HG02610 (cell line): ENCODE measurements at regions not wholly inside any gene's neighbourhood (a gene's known extent, or its start where the extent isn't known, plus 50 kb on each side); places are given as distances from the start of the nearest gene placed in this dataset.

Experiments
- ATAC-seq: cut with Tn5 transposase; IDR thresholded peaks from one replicate; pipeline ENCODE4 v1.9.1; 2021; ENCODE audit warnings: mild to moderate bottlenecking, moderate library complexity; ENCODE audit not compliant: unreplicated experiment

DNA sequence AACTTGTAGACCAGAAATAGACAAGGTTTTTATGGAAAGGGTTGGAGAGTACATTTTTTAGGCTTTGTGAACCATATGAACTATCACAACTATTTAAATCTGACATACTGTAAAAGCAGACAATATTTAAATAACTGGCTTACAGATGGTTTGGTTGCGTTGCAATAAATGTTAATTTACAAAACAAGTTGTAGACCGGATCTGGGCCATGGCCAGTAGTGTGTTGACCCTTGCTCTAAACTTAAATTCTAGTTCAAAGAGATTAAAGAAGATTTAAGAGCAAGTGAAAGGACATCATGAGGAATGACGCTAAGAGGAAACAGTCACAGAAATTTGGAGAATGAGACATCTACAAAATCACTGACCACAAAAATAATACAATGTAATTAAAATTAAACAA, 652.7 kb downstream of the DCDC2C start:
- no peak for ATAC-seq

DNA sequence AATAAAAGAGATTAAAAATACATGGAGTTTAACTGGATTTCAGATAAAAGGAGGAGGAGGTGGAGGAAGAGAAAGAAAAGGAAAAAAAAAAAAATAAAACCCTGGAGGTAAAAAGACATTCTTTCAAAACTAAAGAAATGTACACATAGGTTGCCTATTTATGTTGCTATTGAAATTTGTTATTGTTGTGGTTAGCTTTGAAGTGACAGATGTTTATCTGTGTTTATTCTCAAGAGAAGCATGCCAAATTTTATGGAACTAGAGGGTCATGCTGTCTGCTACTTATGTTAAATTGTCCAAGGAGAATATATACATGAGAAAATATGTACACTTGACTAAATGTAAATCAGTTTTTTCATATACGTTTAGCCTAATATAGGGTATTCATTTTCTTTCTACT, 653.2 kb downstream of the DCDC2C start:
- ATAC-seq = no peak

DNA sequence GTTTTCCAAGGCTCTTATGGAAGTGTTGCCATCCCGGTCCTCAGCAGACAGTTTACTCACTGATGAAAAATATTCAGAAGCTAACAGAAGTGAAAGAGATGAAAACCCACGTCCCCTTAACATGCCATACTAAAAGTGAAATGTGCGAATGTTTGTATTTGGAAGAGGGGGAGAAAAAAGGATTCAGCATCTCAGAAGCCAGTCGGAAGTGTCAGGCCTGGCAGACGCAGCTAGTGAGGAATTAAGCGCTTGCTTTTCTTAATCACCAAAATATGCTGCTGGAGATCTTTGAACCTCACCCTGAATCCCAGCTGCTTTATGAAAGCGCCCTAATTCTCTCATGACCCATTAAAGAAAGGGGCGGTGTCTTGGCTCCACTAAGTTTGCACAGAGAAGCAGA, 653.7 kb downstream of the DCDC2C start:
- no peak for ATAC-seq

DNA sequence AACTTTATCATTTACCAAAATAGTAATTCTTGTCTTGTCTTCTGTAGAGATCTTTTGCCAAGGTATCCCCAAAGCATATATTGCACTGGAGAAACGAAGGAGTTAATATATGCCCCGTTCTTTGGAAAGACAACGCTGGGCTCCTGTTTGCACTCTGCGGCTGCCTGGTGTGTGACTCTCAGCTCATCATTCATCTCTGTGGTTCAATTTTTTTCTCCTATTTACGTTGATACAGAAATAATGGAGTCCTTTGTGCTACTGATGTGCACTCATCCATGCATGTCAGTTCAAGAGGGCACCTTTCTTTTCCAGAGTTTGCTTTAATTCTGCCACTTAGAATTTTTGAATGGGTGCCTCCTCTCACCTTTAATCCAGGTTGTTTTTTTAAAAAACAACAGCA, 655.5 kb downstream of the DCDC2C start:
- no peak for ATAC-seq

DNA sequence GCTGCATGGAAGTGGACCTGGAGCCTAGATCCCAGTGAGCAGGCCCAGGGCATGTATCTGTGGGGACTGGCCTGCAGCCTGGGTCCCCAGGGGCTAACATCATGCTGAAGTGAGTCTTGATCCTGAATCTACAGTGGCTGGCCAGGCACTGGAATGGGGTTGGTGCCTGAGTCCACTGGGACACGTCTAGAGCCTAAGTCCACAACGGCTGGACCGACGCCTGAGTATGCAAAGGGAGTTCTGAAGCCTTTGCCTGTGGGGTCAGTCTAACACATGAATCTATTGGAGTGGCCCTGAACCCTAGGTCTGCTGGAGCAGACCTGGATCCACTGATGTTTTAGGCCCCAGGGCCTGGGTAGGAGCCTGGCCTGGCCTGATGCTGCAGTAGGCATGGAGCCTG, 665.5 kb downstream of the DCDC2C start:
- ATAC-seq = no peak

DNA sequence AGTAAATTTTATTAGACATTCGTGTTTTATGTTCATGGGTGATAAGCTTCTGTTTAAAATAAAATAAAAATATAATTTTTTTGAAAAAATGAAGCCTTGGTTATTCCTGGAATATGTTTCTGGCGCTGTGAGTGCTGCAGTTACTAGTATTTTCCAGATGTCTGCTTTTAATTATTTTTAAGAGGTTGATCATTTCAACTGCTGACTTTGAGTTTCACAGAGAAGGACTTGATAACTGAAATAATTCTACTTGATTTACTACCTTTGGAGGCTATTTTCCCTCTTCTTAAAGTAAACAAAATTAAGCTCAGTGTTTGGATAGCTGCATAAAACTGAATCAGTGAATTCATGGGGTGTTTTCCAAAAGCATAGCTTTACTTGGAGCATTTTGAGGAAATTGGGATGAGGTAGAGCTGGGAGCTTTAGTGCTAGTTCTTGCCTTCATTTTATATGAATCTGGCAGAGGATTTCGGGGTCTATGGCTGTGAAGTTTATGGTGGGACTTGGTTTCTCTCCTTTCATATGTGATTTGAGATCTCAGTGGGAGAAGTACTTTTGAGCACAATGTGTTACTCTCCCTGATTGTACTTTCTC, 666.5 kb downstream of the DCDC2C start:
- no peak for ATAC-seq

DNA sequence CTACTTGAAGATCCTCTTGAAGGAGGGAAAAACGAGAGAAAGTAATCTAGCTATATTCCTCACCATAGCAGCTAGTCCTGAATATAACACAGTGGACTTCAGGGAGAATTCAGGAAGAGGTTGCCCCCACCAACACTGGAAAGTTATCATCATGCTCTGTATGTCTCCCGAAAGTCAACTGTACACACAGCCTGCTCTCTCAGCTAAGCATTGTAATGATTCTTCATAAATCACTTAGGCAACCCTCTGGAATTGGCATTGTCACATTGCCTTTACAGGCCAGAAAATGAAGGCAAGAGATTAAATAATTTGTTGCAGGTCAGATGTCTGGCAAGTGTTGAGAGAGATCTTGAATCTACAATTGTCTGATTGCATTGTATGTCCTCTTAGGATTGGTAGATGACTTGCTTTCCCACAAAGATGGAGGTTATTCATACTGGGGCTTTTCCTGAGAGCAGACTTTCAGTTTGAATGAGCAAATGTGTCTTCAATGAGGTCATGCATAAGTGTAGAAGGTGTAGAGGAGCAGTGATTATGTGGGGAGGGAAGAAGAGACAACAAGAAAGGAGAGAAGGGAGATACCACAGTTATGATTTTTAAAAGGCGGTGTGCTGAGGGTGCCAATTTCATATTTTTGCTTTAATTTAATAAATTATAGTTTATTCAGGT, 667.2 kb downstream of the DCDC2C start:
- ATAC-seq = no peak

DNA sequence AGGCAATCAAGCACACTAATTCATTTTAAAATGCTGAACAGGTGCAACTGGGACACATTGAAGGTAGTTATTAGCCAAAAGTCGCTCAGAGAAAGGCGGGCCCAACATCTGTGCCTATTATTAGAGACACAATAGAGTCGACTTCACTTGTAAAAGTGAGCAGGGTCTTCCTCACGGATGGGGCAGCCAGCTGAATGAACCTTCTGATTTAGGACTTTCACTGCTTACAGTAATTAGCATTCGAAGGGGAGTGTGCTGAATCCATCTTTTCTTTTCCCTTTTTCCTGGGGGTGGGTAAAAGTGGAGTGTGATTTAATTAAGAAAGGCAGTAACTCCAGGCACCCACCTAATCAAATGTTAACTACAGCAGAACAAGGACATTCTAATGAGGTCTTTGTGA, 677.7 kb downstream of the DCDC2C start:
- ATAC-seq = no peak

DNA sequence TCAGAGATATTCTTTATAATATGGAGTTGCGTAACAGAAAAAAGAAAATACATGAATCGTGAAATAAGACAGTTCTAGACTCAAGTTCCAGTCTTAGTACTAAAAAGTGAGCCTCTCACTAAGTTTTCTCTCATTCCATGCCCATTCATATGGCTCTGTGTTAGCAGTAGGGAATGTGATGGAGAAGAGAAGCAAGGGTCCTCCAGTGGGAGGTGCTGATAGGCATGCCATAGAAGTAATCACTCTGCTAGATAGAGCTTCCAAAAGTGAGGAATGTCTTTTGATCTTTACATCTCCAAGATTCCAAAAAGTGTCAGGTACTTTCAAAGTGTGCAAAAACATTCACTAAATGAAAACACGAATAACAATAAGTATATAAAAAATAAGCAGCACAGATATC, 678.4 kb downstream of the DCDC2C start:
- no peak for ATAC-seq

DNA sequence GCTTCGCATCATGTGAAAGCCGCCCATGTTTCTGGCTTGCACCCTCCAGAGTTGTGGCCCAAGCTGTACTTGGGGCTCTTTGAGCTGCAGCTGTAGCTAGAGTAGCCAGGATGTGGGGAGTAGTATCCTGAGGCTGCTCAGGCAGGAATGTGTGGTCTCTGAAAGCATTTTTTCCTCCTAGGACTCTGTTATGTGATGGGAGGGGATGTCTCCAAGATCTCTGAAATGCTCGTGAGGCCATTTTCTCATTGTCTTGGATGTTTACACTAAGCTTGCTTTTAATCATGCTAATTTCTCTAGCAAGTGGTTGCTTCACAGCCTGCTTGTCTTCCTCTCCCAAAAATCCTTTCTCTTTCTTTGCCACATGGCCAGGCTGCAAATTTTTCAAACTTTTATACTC, 687.6 kb downstream of the DCDC2C start:
- ATAC-seq = no peak

DNA sequence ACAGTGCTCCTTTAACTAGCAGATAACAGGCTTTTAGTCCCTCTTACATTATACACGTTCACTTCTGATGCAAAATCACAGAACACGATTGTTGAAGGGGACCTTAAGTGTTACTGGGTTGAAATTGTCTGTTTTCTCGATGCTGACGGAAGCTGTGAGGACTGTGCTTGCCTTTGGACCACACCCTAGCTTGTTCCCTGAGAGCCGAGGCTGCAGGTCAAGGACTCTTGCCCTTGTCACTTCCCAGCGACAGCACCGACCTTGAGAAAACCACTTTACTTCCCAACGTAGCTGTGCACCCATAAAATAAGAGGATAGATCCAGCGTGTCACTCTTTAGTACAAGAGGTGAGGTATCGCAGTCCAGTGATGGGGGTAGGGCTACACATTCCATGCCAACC, 701.0 kb downstream of the DCDC2C start:
- ATAC-seq = no peak

DNA sequence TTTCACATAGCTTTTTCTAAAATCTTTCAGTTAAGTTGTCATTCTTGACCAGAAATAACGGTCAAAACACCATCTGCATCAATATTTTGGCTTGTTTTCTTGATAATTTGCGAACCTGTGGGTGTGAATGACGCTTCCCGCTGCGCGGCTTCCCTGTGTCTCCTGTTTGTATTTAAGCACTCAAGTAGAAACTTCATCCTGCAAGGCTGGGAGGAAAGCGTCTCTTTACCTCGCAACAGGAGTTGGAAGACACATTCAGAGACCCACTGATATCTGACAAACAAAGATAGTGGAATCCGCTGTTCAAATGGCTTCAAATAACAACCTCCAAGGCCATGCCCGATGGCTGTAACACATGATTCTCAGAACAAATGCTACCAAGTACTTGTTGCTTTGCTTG, 704.9 kb downstream of the DCDC2C start:
- no peak for ATAC-seq

DNA sequence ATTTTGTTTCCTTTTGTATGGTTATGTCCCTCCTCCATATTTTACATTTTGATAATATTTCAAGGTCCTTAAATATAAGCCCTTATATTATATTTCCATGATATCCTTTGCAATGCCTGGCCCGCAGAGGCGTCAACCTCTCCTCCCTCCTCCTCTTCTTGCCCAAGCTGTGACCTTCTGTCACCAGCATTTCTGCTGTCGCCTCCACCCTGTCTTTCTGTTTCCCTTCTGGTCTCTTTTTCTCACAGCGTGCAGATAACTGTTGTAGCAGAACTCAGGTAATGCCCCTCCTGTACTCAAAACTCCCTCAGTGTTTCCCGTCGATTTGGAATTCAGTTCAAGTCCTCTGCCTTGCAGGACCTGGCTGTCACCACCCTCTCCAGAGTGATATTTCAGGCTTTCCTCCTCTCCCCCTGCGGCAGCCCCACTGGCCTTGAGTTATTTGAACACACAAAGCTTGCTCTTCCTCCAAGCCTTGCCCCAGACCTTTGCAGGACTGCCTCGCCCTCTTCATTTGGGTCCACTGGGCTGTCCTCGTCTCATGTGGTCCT, 709.3 kb downstream of the DCDC2C start:
- no peak for ATAC-seq

DNA sequence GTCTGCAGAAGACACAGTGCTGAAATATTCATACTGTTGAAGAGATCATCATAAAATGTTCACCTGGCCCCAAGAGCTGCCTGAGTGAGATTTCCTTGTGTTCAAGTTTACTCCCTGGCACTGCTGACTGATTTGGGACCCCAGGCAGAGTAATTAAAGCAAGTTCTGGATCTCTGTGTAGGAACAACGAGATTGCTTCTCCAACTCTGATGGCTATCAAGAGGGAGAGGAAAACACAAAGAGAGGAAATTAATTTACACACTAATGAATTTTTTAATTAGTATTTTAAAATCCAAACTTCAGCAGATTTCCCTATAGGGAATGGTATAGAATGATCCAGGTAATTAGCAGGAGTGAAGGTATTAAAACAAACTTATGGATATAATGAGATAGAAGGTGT, 711.8 kb downstream of the DCDC2C start:
- no peak for ATAC-seq

DNA sequence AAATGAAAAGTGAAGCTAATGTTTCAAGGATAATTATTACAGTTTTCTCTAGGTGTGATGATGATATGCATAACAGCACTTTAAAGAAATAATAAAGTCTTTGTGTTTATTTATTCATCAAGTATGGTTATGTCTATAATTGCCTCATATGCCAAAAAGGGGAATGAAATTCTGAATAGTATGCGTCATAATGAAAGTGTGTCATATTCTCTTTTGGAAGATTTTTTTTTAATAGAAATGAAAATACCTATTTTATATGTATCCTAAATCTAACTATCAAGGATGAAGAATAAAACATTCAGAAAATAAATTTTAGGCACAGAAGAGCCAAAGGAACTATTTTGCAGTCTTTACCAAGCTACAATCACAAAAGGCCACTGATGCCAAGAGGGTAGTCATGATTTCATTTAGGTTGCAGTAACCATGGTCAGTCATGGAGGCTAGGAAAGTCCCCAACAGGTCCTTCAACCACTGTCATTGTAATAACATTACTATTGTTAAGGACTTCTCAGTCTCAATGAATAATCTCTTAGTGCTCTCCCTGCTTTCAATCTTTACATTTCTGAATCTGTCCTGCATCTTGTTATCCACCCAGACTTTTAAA, 712.5 kb downstream of the DCDC2C start:
- ATAC-seq = no peak

DNA sequence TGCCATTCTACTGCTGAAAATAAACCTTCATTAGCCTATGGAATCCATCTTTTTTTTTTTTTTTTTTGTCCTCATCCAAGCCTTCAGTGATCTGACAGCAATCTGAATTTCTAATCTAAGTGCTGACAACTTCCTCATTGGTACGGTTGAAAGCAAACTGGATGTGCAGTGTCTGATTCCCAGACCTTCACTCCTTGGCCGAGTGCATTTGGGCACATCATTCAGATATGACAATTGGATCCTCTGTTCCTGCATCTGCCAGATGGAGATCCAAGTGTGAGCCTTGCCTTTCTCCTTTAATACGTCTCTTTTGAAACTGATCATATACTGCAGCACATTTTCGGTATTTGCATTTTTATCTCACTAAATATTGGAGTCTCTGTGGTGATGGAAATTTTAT, 713.1 kb downstream of the DCDC2C start:
- ATAC-seq = no peak

DNA sequence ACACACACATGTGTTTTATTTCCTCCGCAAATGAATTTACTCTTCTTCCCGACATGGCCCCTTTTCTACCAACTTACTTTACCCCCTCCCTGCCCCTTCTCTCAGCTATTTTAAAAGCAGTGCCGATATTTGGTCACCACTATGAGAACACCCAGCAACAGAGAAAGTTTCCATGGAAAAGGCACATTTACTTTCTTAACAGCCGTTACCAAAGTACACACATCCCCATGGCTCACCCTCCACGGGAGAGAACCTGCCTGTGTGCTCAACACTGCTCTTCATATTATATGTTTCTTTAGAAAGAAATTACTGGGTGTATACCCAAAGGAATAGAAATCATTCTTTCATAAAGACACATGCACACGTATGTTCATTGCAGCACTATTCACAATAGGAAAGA, 714.4 kb downstream of the DCDC2C start:
- no peak for ATAC-seq

DNA sequence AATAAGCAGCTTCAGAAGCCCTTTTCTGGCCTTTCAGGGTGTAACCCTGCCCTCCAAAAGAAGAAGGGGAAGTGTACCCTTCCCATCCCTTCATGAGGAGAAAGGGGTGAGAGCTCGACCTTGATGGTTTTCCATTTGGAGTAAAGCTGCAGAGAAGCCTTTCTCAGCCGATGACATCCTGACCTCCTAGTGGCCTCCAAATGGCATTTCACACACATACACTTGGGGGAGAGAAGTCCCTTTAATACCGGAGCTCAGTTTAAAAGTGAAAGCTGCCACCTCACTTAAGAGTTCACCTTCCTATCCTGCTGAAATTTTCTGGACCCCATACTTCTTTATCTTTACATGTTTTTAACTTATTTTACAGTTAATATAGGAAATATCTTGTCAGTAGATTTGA, 716.7 kb downstream of the DCDC2C start:
- no peak for ATAC-seq

DNA sequence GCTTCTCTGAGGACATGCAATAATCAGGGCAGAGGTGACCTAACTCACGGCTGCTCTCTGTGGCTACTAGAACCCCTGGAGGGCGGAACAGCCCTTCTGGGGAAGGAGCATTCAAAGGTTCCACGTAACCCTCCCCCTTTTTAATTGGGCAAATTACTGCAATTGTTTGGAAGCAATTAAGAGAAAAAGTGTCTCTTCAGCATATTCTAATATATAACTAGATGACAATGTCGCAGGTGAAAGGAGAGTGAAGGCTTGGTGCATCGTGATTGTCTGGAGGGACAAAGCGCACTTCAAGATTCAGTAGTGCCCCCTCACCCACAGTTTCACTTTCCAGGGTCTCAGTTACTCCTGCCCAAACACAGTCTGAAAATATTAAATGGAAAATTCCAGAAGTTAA, 720.8 kb downstream of the DCDC2C start:
- no peak for ATAC-seq

DNA sequence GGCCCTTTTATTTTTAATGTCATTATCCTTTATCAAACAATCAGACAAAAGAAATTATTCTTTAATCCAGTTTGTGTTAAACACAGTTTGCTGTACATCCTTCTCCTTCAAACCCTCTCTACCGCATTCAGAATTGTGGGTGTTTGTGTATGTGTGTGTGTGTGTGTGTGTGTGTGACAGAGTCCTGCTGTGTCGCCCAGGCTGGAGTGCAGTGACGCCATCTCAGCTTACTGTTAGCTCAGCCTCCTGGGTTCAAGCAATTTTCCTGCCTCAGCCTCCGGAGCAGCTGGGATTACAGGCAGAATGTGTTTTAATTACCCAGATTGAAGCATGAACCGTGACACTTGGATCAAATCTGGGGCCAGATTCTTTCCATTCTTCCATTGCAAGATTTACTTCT, 723.7 kb downstream of the DCDC2C start:
- no peak for ATAC-seq

DNA sequence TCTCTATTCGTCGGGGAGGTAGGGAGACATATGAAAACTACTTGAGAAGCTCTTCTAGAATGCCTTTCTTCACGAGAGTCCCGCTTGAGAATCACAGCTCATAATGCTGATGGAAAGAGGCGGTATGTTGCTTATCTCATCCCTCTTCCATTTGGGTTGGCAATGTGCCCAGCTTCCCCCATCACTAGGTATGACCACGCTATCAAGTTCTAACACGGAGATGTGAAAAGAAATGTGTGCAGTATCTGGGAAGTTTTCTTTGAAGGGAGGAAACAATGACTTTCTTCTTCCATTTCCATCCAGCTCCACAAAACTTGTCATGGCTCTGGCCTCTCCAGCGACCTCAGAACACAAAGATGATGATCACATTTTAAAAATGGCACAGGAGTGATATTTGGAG, 742.4 kb downstream of the DCDC2C start:
- no peak for ATAC-seq

DNA sequence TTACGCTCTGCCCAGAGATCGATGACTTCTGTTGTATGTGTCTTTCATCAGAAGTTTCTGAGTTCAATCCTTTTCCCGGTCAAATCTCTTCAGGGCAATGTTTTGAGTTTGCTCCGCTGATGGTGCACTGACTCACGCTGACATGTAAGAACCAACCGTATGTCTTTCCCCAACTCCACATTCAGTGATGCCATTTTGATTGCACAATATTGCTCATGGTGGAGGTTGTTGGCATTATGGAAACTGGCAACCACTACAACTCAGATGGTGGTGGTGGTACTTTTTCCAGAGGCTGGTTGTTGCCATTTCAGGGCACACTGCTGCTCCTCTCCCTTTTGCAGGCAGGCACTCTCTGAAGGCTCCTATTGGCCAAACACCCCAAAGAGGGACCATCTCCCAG, 751.5 kb downstream of the DCDC2C start:
- ATAC-seq = no peak
